ENCODE measurements at regions not wholly inside any gene's neighbourhood (a gene's known extent, or its start where the extent isn't known, plus 50 kb on each side); places are given as distances from the start of the nearest gene placed in this dataset.

DNA sequence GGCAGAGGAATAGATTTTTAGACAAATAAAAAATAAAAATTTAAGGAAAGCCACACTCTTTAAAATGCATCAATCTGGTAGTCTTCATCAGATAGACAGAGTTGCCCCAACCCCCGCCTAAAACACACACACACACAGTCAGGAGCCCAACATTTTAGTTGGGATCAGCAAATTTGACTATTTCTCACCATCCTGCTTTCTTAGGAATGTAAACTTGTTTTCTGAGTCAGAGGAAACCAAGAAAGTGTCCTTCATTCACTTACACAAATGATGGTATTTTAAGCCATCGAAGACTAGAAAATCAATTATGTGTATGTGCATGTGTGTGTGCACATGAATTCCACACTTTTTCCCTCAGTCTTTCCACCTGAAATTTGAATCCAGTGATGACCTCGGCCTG is 1657.5 kb downstream of the SLITRK1 start:
- Histone ChIP-seq H3K9me3 (ENCODE audit: control insufficient read depth in 4 of 4, low read length in 3 of 4) (no peaks in the 10 kb centered on the region), H3K27ac (ENCODE audit: low read depth in 1 of 2, low read length in 2 of 2) (no peak overlapping the region), H3K36me3 (ENCODE audit: control insufficient read depth in 4 of 4, insufficient read depth in 3 of 4, low read depth in 1 of 4, low read length in 3 of 4) (no peaks in the 10 kb centered on the region), H3K4me1 (ENCODE audit: control insufficient read depth in 4 of 4, insufficient read depth in 4 of 4, low read length in 3 of 4) (no peaks in the 10 kb centered on the region), H3K27me3 (ENCODE audit: control insufficient read depth in 4 of 4, insufficient read depth in 4 of 4, low read length in 3 of 4) (no peaks in the 10 kb centered on the region), H3K9ac (ENCODE audit: low read depth in 1 of 2, low read length in 2 of 2) (no peak overlapping the region), H3K4me3 (ENCODE audit: low read depth in 1 of 3, low read length in 3 of 3) (no peak overlapping the region)
- DNase-seq (ENCODE audit: low spot score), result no peak
- TF ChIP-seq FOXA1 (IDR thresholded peaks at IDR 0.05) (no peak), HNF4G (IDR thresholded peaks at IDR 0.05) (no peak), SP1 (IDR thresholded peaks at IDR 0.05) (no peak), EGR1 (IDR thresholded peaks at IDR 0.05; ENCODE audit: low read depth in 2 of 2) (no peak), RAD21 (IDR thresholded peaks at IDR 0.05) (no peak), JUND (IDR thresholded peaks at IDR 0.05) (no peak), HNF4A (conservative IDR thresholded peaks at IDR 0.05) (no peak)
- TF ChIP-seq, protein P1, sequence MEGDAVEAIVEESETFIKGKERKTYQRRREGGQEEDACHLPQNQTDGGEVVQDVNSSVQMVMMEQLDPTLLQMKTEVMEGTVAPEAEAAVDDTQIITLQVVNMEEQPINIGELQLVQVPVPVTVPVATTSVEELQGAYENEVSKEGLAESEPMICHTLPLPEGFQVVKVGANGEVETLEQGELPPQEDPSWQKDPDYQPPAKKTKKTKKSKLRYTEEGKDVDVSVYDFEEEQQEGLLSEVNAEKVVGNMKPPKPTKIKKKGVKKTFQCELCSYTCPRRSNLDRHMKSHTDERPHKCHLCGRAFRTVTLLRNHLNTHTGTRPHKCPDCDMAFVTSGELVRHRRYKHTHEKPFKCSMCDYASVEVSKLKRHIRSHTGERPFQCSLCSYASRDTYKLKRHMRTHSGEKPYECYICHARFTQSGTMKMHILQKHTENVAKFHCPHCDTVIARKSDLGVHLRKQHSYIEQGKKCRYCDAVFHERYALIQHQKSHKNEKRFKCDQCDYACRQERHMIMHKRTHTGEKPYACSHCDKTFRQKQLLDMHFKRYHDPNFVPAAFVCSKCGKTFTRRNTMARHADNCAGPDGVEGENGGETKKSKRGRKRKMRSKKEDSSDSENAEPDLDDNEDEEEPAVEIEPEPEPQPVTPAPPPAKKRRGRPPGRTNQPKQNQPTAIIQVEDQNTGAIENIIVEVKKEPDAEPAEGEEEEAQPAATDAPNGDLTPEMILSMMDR (IDR thresholded peaks at IDR 0.05; ENCODE audit: low read depth, low read length, missing input control), result no peak
- TF ChIP-seq, protein P2, sequence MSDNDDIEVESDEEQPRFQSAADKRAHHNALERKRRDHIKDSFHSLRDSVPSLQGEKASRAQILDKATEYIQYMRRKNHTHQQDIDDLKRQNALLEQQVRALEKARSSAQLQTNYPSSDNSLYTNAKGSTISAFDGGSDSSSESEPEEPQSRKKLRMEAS (IDR thresholded peaks at IDR 0.05), result no peak
- TF ChIP-seq, protein P3, sequence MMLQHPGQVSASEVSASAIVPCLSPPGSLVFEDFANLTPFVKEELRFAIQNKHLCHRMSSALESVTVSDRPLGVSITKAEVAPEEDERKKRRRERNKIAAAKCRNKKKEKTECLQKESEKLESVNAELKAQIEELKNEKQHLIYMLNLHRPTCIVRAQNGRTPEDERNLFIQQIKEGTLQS (IDR thresholded peaks at IDR 0.05), result no peak
- TF ChIP-seq, protein P4, sequence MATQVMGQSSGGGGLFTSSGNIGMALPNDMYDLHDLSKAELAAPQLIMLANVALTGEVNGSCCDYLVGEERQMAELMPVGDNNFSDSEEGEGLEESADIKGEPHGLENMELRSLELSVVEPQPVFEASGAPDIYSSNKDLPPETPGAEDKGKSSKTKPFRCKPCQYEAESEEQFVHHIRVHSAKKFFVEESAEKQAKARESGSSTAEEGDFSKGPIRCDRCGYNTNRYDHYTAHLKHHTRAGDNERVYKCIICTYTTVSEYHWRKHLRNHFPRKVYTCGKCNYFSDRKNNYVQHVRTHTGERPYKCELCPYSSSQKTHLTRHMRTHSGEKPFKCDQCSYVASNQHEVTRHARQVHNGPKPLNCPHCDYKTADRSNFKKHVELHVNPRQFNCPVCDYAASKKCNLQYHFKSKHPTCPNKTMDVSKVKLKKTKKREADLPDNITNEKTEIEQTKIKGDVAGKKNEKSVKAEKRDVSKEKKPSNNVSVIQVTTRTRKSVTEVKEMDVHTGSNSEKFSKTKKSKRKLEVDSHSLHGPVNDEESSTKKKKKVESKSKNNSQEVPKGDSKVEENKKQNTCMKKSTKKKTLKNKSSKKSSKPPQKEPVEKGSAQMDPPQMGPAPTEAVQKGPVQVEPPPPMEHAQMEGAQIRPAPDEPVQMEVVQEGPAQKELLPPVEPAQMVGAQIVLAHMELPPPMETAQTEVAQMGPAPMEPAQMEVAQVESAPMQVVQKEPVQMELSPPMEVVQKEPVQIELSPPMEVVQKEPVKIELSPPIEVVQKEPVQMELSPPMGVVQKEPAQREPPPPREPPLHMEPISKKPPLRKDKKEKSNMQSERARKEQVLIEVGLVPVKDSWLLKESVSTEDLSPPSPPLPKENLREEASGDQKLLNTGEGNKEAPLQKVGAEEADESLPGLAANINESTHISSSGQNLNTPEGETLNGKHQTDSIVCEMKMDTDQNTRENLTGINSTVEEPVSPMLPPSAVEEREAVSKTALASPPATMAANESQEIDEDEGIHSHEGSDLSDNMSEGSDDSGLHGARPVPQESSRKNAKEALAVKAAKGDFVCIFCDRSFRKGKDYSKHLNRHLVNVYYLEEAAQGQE (IDR thresholded peaks at IDR 0.05), result no peak
- TF ChIP-seq, protein P5, sequence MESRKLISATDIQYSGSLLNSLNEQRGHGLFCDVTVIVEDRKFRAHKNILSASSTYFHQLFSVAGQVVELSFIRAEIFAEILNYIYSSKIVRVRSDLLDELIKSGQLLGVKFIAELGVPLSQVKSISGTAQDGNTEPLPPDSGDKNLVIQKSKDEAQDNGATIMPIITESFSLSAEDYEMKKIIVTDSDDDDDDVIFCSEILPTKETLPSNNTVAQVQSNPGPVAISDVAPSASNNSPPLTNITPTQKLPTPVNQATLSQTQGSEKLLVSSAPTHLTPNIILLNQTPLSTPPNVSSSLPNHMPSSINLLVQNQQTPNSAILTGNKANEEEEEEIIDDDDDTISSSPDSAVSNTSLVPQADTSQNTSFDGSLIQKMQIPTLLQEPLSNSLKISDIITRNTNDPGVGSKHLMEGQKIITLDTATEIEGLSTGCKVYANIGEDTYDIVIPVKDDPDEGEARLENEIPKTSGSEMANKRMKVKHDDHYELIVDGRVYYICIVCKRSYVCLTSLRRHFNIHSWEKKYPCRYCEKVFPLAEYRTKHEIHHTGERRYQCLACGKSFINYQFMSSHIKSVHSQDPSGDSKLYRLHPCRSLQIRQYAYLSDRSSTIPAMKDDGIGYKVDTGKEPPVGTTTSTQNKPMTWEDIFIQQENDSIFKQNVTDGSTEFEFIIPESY (IDR thresholded peaks at IDR 0.05), result no peak
- WGBS, result 65% methylated on average over 3 of the region's 3 CpGs

DNA sequence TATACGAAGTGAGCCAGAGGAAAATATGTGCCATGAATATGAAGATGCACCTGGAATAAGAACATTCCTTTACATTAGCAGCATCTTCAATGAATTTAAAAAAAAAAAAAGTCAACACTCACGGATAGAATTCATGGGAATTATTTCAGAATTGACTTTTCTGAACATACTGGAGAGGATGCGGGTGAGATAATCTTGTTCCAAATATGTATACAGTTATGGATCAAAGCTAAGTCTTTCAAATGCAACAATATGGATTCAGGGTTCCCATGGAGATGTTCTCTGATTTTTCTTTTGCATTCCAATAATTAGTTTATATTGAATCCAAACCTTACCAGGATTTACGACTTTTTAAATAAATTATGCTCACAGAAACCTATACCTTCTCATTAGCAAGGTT is 1660.7 kb downstream of the SLITRK1 start:
- Histone ChIP-seq H3K4me1 (ENCODE audit: control insufficient read depth in 4 of 4, insufficient read depth in 4 of 4, low read length in 3 of 4) (no peaks in the 10 kb centered on the region), H3K36me3 (ENCODE audit: control insufficient read depth in 4 of 4, insufficient read depth in 3 of 4, low read depth in 1 of 4, low read length in 3 of 4) (no peaks in the 10 kb centered on the region), H3K9ac (ENCODE audit: low read depth in 1 of 2, low read length in 2 of 2) (no peak overlapping the region), H3K27me3 (ENCODE audit: control insufficient read depth in 4 of 4, insufficient read depth in 4 of 4, low read length in 3 of 4) (no peaks in the 10 kb centered on the region), H3K4me3 (ENCODE audit: low read depth in 1 of 3, low read length in 3 of 3) (no peak overlapping the region), H3K27ac (ENCODE audit: low read depth in 1 of 2, low read length in 2 of 2) (no peak overlapping the region), H3K9me3 (ENCODE audit: control insufficient read depth in 4 of 4, low read length in 3 of 4) (no peaks in the 10 kb centered on the region)
- 74% methylated on average over 4 of the region's 4 CpGs for WGBS
- DNase-seq (ENCODE audit: low spot score), result no peak
- TF ChIP-seq, protein P2 (IDR thresholded peaks at IDR 0.05), result no peak
- TF ChIP-seq, protein P3 (IDR thresholded peaks at IDR 0.05), result no peak
- no peak for TF ChIP-seq HNF4A (conservative IDR thresholded peaks at IDR 0.05)
- TF ChIP-seq SP1 (IDR thresholded peaks at IDR 0.05), result no peak
- TF ChIP-seq FOXA1 (IDR thresholded peaks at IDR 0.05), result no peak
- no peak for TF ChIP-seq EGR1 (IDR thresholded peaks at IDR 0.05; ENCODE audit: low read depth in 2 of 2)
- no peak for TF ChIP-seq JUND (IDR thresholded peaks at IDR 0.05)
- TF ChIP-seq FOXA2 (IDR thresholded peaks at IDR 0.05), result no peak
- TF ChIP-seq, protein P5 (IDR thresholded peaks at IDR 0.05), result no peak
- TF ChIP-seq RAD21 (IDR thresholded peaks at IDR 0.05), result no peak
- TF ChIP-seq HNF4G (IDR thresholded peaks at IDR 0.05), result no peak
- TF ChIP-seq, protein P4 (IDR thresholded peaks at IDR 0.05), result no peak
